Vagina (tissue), 2 donors: ENCODE measurements at regions not wholly inside any gene's neighbourhood (a gene's known extent, or its start where the extent isn't known, plus 50 kb on each side); places are given as distances from the start of the nearest gene placed in this dataset.

Experiments used
- POLR2A ChIP-seq, 2 donors: fragments of 450-650 bp; IDR thresholded peaks; one replicate each; pipeline ENCODE4 v1.6.1; 2017; ENCODE audit warnings: antibody characterized with exemption in 2 of 2, mild to moderate bottlenecking in 2 of 2, moderate library complexity in 2 of 2
- TF ChIP-seq, protein P1 (sequence below), 3 experiments: fragments of 450-650 bp in 2 of 3; fragments of 200-600 bp in 1 of 3; sonication (generic) in 1 of 3; IDR thresholded peaks; one replicate each; pipeline ENCODE4 v1.5.1; 2017 to 2019; ENCODE audit warnings: antibody characterized with exemption in 3 of 3, mild to moderate bottlenecking in 2 of 3, moderate library complexity in 2 of 3

DNA sequence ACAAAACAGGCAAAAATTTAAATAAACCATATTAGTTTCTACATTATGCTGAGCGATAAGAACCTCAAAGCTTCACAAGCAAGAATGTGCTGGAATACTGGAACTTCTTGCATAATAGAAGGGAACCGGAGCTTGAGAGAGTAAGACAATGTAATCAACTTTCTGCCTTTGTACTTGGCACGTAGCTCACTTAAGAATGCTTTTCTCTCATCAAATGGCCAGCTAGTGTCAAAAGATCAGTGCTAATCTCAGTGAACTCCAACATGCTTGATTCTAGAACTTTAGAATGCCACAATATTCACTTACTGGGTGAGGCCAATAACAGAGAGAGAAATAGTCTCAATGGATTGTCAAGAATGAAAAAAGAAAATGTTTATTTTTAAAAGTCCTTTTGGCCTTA lies 486.1 kb upstream of the LRRC7 start:
- no peak for TF ChIP-seq POLR2A (IDR thresholded peaks at IDR 0.05)
- TF ChIP-seq, protein P1, sequence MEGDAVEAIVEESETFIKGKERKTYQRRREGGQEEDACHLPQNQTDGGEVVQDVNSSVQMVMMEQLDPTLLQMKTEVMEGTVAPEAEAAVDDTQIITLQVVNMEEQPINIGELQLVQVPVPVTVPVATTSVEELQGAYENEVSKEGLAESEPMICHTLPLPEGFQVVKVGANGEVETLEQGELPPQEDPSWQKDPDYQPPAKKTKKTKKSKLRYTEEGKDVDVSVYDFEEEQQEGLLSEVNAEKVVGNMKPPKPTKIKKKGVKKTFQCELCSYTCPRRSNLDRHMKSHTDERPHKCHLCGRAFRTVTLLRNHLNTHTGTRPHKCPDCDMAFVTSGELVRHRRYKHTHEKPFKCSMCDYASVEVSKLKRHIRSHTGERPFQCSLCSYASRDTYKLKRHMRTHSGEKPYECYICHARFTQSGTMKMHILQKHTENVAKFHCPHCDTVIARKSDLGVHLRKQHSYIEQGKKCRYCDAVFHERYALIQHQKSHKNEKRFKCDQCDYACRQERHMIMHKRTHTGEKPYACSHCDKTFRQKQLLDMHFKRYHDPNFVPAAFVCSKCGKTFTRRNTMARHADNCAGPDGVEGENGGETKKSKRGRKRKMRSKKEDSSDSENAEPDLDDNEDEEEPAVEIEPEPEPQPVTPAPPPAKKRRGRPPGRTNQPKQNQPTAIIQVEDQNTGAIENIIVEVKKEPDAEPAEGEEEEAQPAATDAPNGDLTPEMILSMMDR (IDR thresholded peaks at IDR 0.05): no peak
